Endodermal cell (in vitro differentiated cells): ENCODE measurements at regions not wholly inside any gene's neighbourhood (a gene's known extent, or its start where the extent isn't known, plus 50 kb on each side); places are given as distances from the start of the nearest gene placed in this dataset.

ENCODE experiments used
- DNase-seq: peaks from one replicate; pipeline ENCODE4 v3.0.0-alpha.2; 2017
- H3K27ac ChIP-seq: 2 replicates; pipeline ENCODE4 v1.5.1; 2013; ENCODE audit warnings: mild to moderate bottlenecking, low read depth, low read length, moderate library complexity
- H3K27me3 ChIP-seq: 2 replicates; pipeline ENCODE4 v1.6.1; 2013; ENCODE audit warnings: mild to moderate bottlenecking, low read length, moderate library complexity; ENCODE audit not compliant: insufficient read depth, control insufficient read depth, poor library complexity, severe bottlenecking
- H3K36me3 ChIP-seq: 2 replicates; pipeline ENCODE4 v1.7.0; 2013; ENCODE audit warnings: mild to moderate bottlenecking, low read length, moderate library complexity; ENCODE audit not compliant: control insufficient read depth, insufficient read depth
- H3K4me1 ChIP-seq: one replicate; pipeline ENCODE4 v1.7.0; 2013; ENCODE audit warnings: low read length; ENCODE audit not compliant: control insufficient read depth, insufficient read depth
- H3K4me3 ChIP-seq: 2 replicates; pipeline ENCODE4 v1.5.1; 2013; ENCODE audit warnings: mild to moderate bottlenecking, low read length, moderate library complexity
- H3K9ac ChIP-seq: 2 replicates; pipeline ENCODE4 v1.6.1; 2013; ENCODE audit warnings: mild to moderate bottlenecking, low read length, moderate library complexity; ENCODE audit not compliant: poor library complexity, severe bottlenecking; ENCODE audit errors: extremely low read depth
- H3K9me3 ChIP-seq: 2 replicates; pipeline ENCODE4 v1.6.1; 2013; ENCODE audit warnings: mild to moderate bottlenecking, low read length, moderate library complexity; ENCODE audit not compliant: control insufficient read depth
- H3K27ac Mint-ChIP-seq: 2 replicates; pipeline ENCODE4 v1.8.0; 2020; ENCODE audit warnings: mixed read lengths
- H3K27me3 Mint-ChIP-seq: 2 replicates; pipeline ENCODE4 v1.8.0; 2021; ENCODE audit warnings: mild to moderate bottlenecking, mixed read lengths; ENCODE audit not compliant: insufficient read depth
- H3K36me3 Mint-ChIP-seq: 2 replicates; pipeline ENCODE4 v1.8.0; 2020; ENCODE audit warnings: low read depth, mixed read lengths
- H3K4me1 Mint-ChIP-seq: 2 replicates; pipeline ENCODE4 v1.8.0; 2020; ENCODE audit warnings: mixed read lengths
- H3K4me3 Mint-ChIP-seq: 2 replicates; pipeline ENCODE4 v1.8.0; 2020; ENCODE audit warnings: mild to moderate bottlenecking, moderate library complexity, mixed read lengths
- H3K9me3 Mint-ChIP-seq: 2 replicates; pipeline ENCODE4 v1.8.0; 2020; ENCODE audit warnings: mild to moderate bottlenecking, mixed read lengths
- CTCF ChIP-seq: fragments of 200-600 bp; sonication (generic); conservative IDR thresholded peaks from 2 replicates; pipeline ENCODE4 v1.5.0; 2021; ENCODE audit warnings: antibody characterized with exemption, mild to moderate bottlenecking
- WGBS, 2 experiments: methylation state at CpG; one replicate each; pipeline versions ENCODE4 v1.1.5 to v1.1.7; 2013; ENCODE audit warnings: missing lambda C conversion rate in 2 of 2, mixed read lengths in 1 of 2; ENCODE audit not compliant: insufficient coverage in 1 of 2, insufficient read length in 1 of 2; 5-methylcytosine and 5-hydroxymethylcytosine counted together

GRCh38 chr11:23789200-23789853 lies 707.5 kb upstream of the LUZP2 start:
- Mint-ChIP-seq H3K36me3 (peaks cover 4% of the 10 kb centered on the region), H3K9me3 (peaks cover 6% of the 10 kb centered on the region), H3K4me3 (no peak overlapping the region), H3K4me1 (peaks cover 16% of the 10 kb centered on the region), H3K27ac (peak overlapping the region; percentile 48), H3K27me3 (no peaks in the 10 kb centered on the region)
- WGBS, 2 experiments, result 91 to 96% methylated on average over 4 to 5 of the region's 5 CpGs
- no peak for DNase-seq
- H3K27ac ChIP-seq, result no peak overlapping the region
- TF ChIP-seq CTCF, result no peak
- H3K4me1 ChIP-seq, result peaks cover 7% of the 10 kb centered on the region
- no peaks in the 10 kb centered on the region for H3K27me3 ChIP-seq
- no peak overlapping the region for H3K4me3 ChIP-seq
- H3K36me3 ChIP-seq, result no peaks in the 10 kb centered on the region
- no peak overlapping the region for H3K9ac ChIP-seq
- H3K9me3 ChIP-seq, result peaks cover 11% of the 10 kb centered on the region

GRCh38 chr11:23789938-23790371 lies 706.9 kb upstream of the LUZP2 start:
- Histone ChIP-seq H3K9me3 (peaks cover 11% of the 10 kb centered on the region), H3K36me3 (no peaks in the 10 kb centered on the region), H3K4me1 (peaks cover 7% of the 10 kb centered on the region), H3K27me3 (no peaks in the 10 kb centered on the region), H3K9ac (no peak overlapping the region), H3K27ac (no peak overlapping the region), H3K4me3 (peak overlapping the region; percentile 39)
- Mint-ChIP-seq H3K27me3 (no peaks in the 10 kb centered on the region), H3K27ac (peak overlapping the region; percentile 48), H3K36me3 (peaks cover 4% of the 10 kb centered on the region), H3K9me3 (peaks cover 6% of the 10 kb centered on the region), H3K4me1 (peaks cover 16% of the 10 kb centered on the region), H3K4me3 (no peak overlapping the region)
- 79 to 100% methylated on average over 1 to 3 of the region's 4 CpGs for WGBS, 2 experiments
- TF ChIP-seq CTCF, result no peak
- no peak for DNase-seq

GRCh38 chr11:23797624-23798419 lies 699.0 kb upstream of the LUZP2 start:
- Histone ChIP-seq H3K36me3 (no peaks in the 10 kb centered on the region), H3K9ac (no peak overlapping the region), H3K4me1 (peaks cover 8% of the 10 kb centered on the region), H3K27me3 (no peaks in the 10 kb centered on the region), H3K4me3 (no peak overlapping the region), H3K27ac (no peak overlapping the region), H3K9me3 (no peaks in the 10 kb centered on the region)
- Mint-ChIP-seq H3K9me3 (no peaks in the 10 kb centered on the region), H3K27ac (no peak overlapping the region), H3K36me3 (no peaks in the 10 kb centered on the region), H3K27me3 (no peaks in the 10 kb centered on the region), H3K4me1 (peaks cover 5% of the 10 kb centered on the region), H3K4me3 (no peak overlapping the region)
- WGBS, 2 experiments, result 85 to 97% methylated on average over 3 of the region's 3 CpGs
- no peak for DNase-seq
- no peak for TF ChIP-seq CTCF
